ENCODE measurements at regions not wholly inside any gene's neighbourhood (a gene's known extent, or its start where the extent isn't known, plus 50 kb on each side); places are given as distances from the start of the nearest gene placed in this dataset.

DNA sequence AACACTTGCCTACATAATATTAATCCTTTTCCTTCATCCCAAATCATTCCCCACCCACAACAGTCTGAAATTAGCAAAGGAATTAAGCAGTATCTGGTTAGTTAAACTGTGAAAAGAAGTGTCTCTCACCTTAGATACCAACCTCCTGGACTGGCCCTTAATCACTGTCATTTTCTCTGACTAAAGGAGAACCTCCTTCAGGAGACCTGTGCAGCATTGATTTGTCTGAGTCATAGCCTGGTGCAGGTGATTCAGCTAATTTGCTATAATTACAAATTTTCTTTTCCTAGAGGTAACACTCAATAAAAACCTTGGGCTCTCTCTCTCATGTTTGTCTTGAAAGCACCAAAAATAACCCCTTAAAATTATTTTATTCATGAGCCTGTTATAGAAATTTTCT is 279.8 kb upstream of the SEMA6D start:
- TF ChIP-seq, protein P1, sequence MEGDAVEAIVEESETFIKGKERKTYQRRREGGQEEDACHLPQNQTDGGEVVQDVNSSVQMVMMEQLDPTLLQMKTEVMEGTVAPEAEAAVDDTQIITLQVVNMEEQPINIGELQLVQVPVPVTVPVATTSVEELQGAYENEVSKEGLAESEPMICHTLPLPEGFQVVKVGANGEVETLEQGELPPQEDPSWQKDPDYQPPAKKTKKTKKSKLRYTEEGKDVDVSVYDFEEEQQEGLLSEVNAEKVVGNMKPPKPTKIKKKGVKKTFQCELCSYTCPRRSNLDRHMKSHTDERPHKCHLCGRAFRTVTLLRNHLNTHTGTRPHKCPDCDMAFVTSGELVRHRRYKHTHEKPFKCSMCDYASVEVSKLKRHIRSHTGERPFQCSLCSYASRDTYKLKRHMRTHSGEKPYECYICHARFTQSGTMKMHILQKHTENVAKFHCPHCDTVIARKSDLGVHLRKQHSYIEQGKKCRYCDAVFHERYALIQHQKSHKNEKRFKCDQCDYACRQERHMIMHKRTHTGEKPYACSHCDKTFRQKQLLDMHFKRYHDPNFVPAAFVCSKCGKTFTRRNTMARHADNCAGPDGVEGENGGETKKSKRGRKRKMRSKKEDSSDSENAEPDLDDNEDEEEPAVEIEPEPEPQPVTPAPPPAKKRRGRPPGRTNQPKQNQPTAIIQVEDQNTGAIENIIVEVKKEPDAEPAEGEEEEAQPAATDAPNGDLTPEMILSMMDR (IDR thresholded peaks at IDR 0.05; ENCODE audit: low read depth, low read length, poor library complexity, severe bottlenecking) = no peak
- no peak for TF ChIP-seq EZH2phosphoT487 (IDR thresholded peaks at IDR 0.05; ENCODE audit: borderline replicate concordance, low read length)
